ENCODE measurements at regions not wholly inside any gene's neighbourhood (a gene's known extent, or its start where the extent isn't known, plus 50 kb on each side); places are given as distances from the start of the nearest gene placed in this dataset.

DNA sequence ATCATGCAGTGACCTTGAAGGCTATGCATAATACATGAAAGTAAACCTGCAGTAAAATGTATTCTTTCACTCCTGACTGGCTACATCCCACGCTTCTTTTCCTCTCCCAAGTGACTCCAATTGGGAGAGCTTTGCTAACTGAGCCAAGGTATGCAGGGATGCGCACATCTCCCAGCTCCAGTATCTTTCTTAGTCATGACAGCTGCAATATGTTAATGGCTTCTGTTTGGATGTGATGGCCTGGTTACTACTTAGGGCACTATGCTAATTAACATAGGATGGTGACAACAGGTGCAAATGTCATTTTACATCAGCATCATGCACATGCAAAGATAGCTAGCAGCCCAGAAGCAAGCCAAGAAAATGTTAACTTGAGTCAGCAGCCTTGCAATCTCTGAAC, 134.7 kb downstream of the POU4F1 start:
- no peak for TF ChIP-seq EZH2 (IDR thresholded peaks at IDR 0.05)
- no peak for TF ChIP-seq POLR2AphosphoS5 (IDR thresholded peaks at IDR 0.05; ENCODE audit: borderline replicate concordance, low read depth, low read length)
- TF ChIP-seq FOXP2 (optimal IDR thresholded peaks at IDR 0.05; ENCODE audit: control extremely low read depth, extremely low read length, insufficient read depth) = no peak
